ENCODE measurements at regions not wholly inside any gene's neighbourhood (a gene's known extent, or its start where the extent isn't known, plus 50 kb on each side); places are given as distances from the start of the nearest gene placed in this dataset.

- ChIA-PET CTCF (no interaction called here), POLR2A (no interaction called here)
- WGBS (ENCODE audit: insufficient coverage): 45% methylated on average over 6 of the region's 6 CpGs
Observed at GRCh38 chr16:86252596-86252995, 257.7 kb upstream of the FOXF1 start.

GRCh38 chr16:86255966-86256365 lies 254.4 kb upstream of the FOXF1 start:
- no peaks in the 10 kb centered on the region for H3K36me3 ChIP-seq (ENCODE audit: control insufficient read depth in 4 of 4, insufficient read depth in 4 of 4, low read length in 3 of 4)
- no peaks in the 10 kb centered on the region for H3K4me1 ChIP-seq (ENCODE audit: control extremely low read depth in 1 of 4, control insufficient read depth in 4 of 4, insufficient read depth in 4 of 4, low read length in 3 of 4)
- no peak for DNase-seq
- peaks cover 0 to 20% (median 0%) of the 10 kb centered on the region in 5 experiments for H3K27me3 ChIP-seq (replicated peaks in 2 of 5; ENCODE audit: control insufficient read depth in 4 of 5, insufficient read depth in 5 of 5, low read length in 4 of 5)
- no peak overlapping the region for H3K27ac ChIP-seq (ENCODE audit: insufficient read depth in 1 of 2, low read depth in 1 of 2, low read length in 2 of 2, poor library complexity in 1 of 2, severe bottlenecking in 2 of 2)
- no peak overlapping the region for H3K4me3 ChIP-seq (ENCODE audit: control insufficient read depth in 1 of 7, extremely low read depth in 1 of 7, insufficient read depth in 4 of 7, low read depth in 2 of 7, low read length in 6 of 7)
- peaks cover 0 to 9% (median 2%) of the 10 kb centered on the region in 5 experiments for H3K9me3 ChIP-seq (ENCODE audit: control extremely low read depth in 1 of 5, control insufficient read depth in 4 of 5, insufficient read depth in 2 of 5, low read depth in 1 of 5, low read length in 4 of 5)
- ChIA-PET CTCF (interaction anchor here (1.6 kb wide), 1 partner anchor 10 kb away, joined by 3 read pairs; no protein-coding TSS in a partner anchor), POLR2A (no interaction called here)

More at GRCh38 chr16:86252596-86252995, 257.7 kb upstream of the FOXF1 start:
- Histone ChIP-seq H3K36me3 (ENCODE audit: control insufficient read depth in 4 of 4, insufficient read depth in 4 of 4, low read length in 3 of 4) (no peaks in the 10 kb centered on the region), H3K27me3 (replicated peaks in 2 of 5; ENCODE audit: control insufficient read depth in 4 of 5, insufficient read depth in 5 of 5, low read length in 4 of 5) (peaks cover 0 to 25% (median 0%) of the 10 kb centered on the region in 5 experiments), H3K27ac (ENCODE audit: insufficient read depth in 1 of 2, low read depth in 1 of 2, low read length in 2 of 2, poor library complexity in 1 of 2, severe bottlenecking in 2 of 2) (no peak overlapping the region), H3K4me3 (ENCODE audit: control insufficient read depth in 1 of 7, extremely low read depth in 1 of 7, insufficient read depth in 4 of 7, low read depth in 2 of 7, low read length in 6 of 7) (no peak overlapping the region), H3K9me3 (ENCODE audit: control extremely low read depth in 1 of 5, control insufficient read depth in 4 of 5, insufficient read depth in 2 of 5, low read depth in 1 of 5, low read length in 4 of 5) (peaks cover 0 to 9% (median 0%) of the 10 kb centered on the region in 5 experiments), H3K4me1 (ENCODE audit: control extremely low read depth in 1 of 4, control insufficient read depth in 4 of 4, insufficient read depth in 4 of 4, low read length in 3 of 4) (no peaks in the 10 kb centered on the region)
- DNase-seq: peak; percentile 4 to 9 (median 6)

GRCh38 chr16:86256995-86257394 lies 253.3 kb upstream of the FOXF1 start:
- H3K4me3 ChIP-seq (ENCODE audit: control insufficient read depth in 1 of 7, extremely low read depth in 1 of 7, insufficient read depth in 4 of 7, low read depth in 2 of 7, low read length in 6 of 7): no peak overlapping the region
- ChIA-PET POLR2A (no interaction called here), CTCF (interaction anchor here (1.6 kb wide), 1 partner anchor 11 kb away, joined by 3 read pairs; no protein-coding TSS in a partner anchor)
- H3K9me3 ChIP-seq (ENCODE audit: control extremely low read depth in 1 of 5, control insufficient read depth in 4 of 5, insufficient read depth in 2 of 5, low read depth in 1 of 5, low read length in 4 of 5): peaks cover 0 to 14% (median 2%) of the 10 kb centered on the region in 5 experiments
- H3K27me3 ChIP-seq (replicated peaks in 2 of 5; ENCODE audit: control insufficient read depth in 4 of 5, insufficient read depth in 5 of 5, low read length in 4 of 5): peaks cover 0 to 20% (median 0%) of the 10 kb centered on the region in 5 experiments
- H3K27ac ChIP-seq (ENCODE audit: insufficient read depth in 1 of 2, low read depth in 1 of 2, low read length in 2 of 2, poor library complexity in 1 of 2, severe bottlenecking in 2 of 2): no peak overlapping the region
- WGBS (ENCODE audit: insufficient coverage): 100% methylated on average over 2 of the region's 3 CpGs
- no peaks in the 10 kb centered on the region for H3K36me3 ChIP-seq (ENCODE audit: control insufficient read depth in 4 of 4, insufficient read depth in 4 of 4, low read length in 3 of 4)
- DNase-seq: no peak
- H3K4me1 ChIP-seq (ENCODE audit: control extremely low read depth in 1 of 4, control insufficient read depth in 4 of 4, insufficient read depth in 4 of 4, low read length in 3 of 4): no peaks in the 10 kb centered on the region

- CTCF ChIA-PET: interaction anchor here (1.6 kb wide), 1 partner anchor 11 kb away, joined by 3 read pairs; no protein-coding TSS in a partner anchor
- 92% methylated on average over 4 of the region's 5 CpGs for WGBS (ENCODE audit: insufficient coverage)
- H3K4me3 ChIP-seq (ENCODE audit: control insufficient read depth in 1 of 7, extremely low read depth in 1 of 7, insufficient read depth in 4 of 7, low read depth in 2 of 7, low read length in 6 of 7): no peak overlapping the region
- H3K9me3 ChIP-seq (ENCODE audit: control extremely low read depth in 1 of 5, control insufficient read depth in 4 of 5, insufficient read depth in 2 of 5, low read depth in 1 of 5, low read length in 4 of 5): peaks cover 0 to 14% (median 2%) of the 10 kb centered on the region in 5 experiments
- DNase-seq: no peak
- H3K4me1 ChIP-seq (ENCODE audit: control extremely low read depth in 1 of 4, control insufficient read depth in 4 of 4, insufficient read depth in 4 of 4, low read length in 3 of 4): no peaks in the 10 kb centered on the region
- peaks cover 0 to 20% (median 0%) of the 10 kb centered on the region in 5 experiments for H3K27me3 ChIP-seq (replicated peaks in 2 of 5; ENCODE audit: control insufficient read depth in 4 of 5, insufficient read depth in 5 of 5, low read length in 4 of 5)
- H3K27ac ChIP-seq (ENCODE audit: insufficient read depth in 1 of 2, low read depth in 1 of 2, low read length in 2 of 2, poor library complexity in 1 of 2, severe bottlenecking in 2 of 2): no peak overlapping the region
- H3K36me3 ChIP-seq (ENCODE audit: control insufficient read depth in 4 of 4, insufficient read depth in 4 of 4, low read length in 3 of 4): no peaks in the 10 kb centered on the region
- POLR2A ChIA-PET: no interaction called here
Observed at GRCh38 chr16:86257546-86257945, 252.8 kb upstream of the FOXF1 start.

GRCh38 chr16:86258713-86259112 lies 251.6 kb upstream of the FOXF1 start:
- Histone ChIP-seq H3K27ac (ENCODE audit: insufficient read depth in 1 of 2, low read depth in 1 of 2, low read length in 2 of 2, poor library complexity in 1 of 2, severe bottlenecking in 2 of 2) (no peak overlapping the region), H3K36me3 (ENCODE audit: control insufficient read depth in 4 of 4, insufficient read depth in 4 of 4, low read length in 3 of 4) (no peaks in the 10 kb centered on the region), H3K4me1 (ENCODE audit: control extremely low read depth in 1 of 4, control insufficient read depth in 4 of 4, insufficient read depth in 4 of 4, low read length in 3 of 4) (no peaks in the 10 kb centered on the region), H3K9me3 (ENCODE audit: control extremely low read depth in 1 of 5, control insufficient read depth in 4 of 5, insufficient read depth in 2 of 5, low read depth in 1 of 5, low read length in 4 of 5) (peaks cover 0 to 14% (median 2%) of the 10 kb centered on the region in 5 experiments), H3K4me3 (ENCODE audit: control insufficient read depth in 1 of 7, extremely low read depth in 1 of 7, insufficient read depth in 4 of 7, low read depth in 2 of 7, low read length in 6 of 7) (no peak overlapping the region), H3K27me3 (replicated peaks in 2 of 5; ENCODE audit: control insufficient read depth in 4 of 5, insufficient read depth in 5 of 5, low read length in 4 of 5) (peaks cover 0 to 20% (median 0%) of the 10 kb centered on the region in 5 experiments)
- POLR2A ChIA-PET: no interaction called here
- CTCF ChIA-PET: no interaction called here
- DNase-seq: no peak
- 88% methylated on average over 1 of the region's 3 CpGs for WGBS (ENCODE audit: insufficient coverage)

- peaks cover 0 to 14% (median 2%) of the 10 kb centered on the region in 5 experiments for H3K9me3 ChIP-seq (ENCODE audit: control extremely low read depth in 1 of 5, control insufficient read depth in 4 of 5, insufficient read depth in 2 of 5, low read depth in 1 of 5, low read length in 4 of 5)
- no peak for DNase-seq
- no peak overlapping the region for H3K27ac ChIP-seq (ENCODE audit: insufficient read depth in 1 of 2, low read depth in 1 of 2, low read length in 2 of 2, poor library complexity in 1 of 2, severe bottlenecking in 2 of 2)
- peaks cover 0 to 20% (median 0%) of the 10 kb centered on the region in 5 experiments for H3K27me3 ChIP-seq (replicated peaks in 2 of 5; ENCODE audit: control insufficient read depth in 4 of 5, insufficient read depth in 5 of 5, low read length in 4 of 5)
- H3K36me3 ChIP-seq (ENCODE audit: control insufficient read depth in 4 of 4, insufficient read depth in 4 of 4, low read length in 3 of 4): no peaks in the 10 kb centered on the region
- no peaks in the 10 kb centered on the region for H3K4me1 ChIP-seq (ENCODE audit: control extremely low read depth in 1 of 4, control insufficient read depth in 4 of 4, insufficient read depth in 4 of 4, low read length in 3 of 4)
- ChIA-PET CTCF (no interaction called here), POLR2A (no interaction called here)
- WGBS (ENCODE audit: insufficient coverage): 54% methylated on average over 4 of the region's 4 CpGs
- H3K4me3 ChIP-seq (ENCODE audit: control insufficient read depth in 1 of 7, extremely low read depth in 1 of 7, insufficient read depth in 4 of 7, low read depth in 2 of 7, low read length in 6 of 7): no peak overlapping the region
Observed at GRCh38 chr16:86259499-86259898, 250.8 kb upstream of the FOXF1 start.

- Histone ChIP-seq H3K27ac (ENCODE audit: insufficient read depth in 1 of 2, low read depth in 1 of 2, low read length in 2 of 2, poor library complexity in 1 of 2, severe bottlenecking in 2 of 2) (no peak overlapping the region), H3K9me3 (ENCODE audit: control extremely low read depth in 1 of 5, control insufficient read depth in 4 of 5, insufficient read depth in 2 of 5, low read depth in 1 of 5, low read length in 4 of 5) (peaks cover 0 to 10% (median under 1%) of the 10 kb centered on the region in 5 experiments), H3K27me3 (replicated peaks in 2 of 5; ENCODE audit: control insufficient read depth in 4 of 5, insufficient read depth in 5 of 5, low read length in 4 of 5) (peaks cover 0 to 16% (median 0%) of the 10 kb centered on the region in 5 experiments), H3K4me3 (ENCODE audit: control insufficient read depth in 1 of 7, extremely low read depth in 1 of 7, insufficient read depth in 4 of 7, low read depth in 2 of 7, low read length in 6 of 7) (no peak overlapping the region), H3K36me3 (ENCODE audit: control insufficient read depth in 4 of 4, insufficient read depth in 4 of 4, low read length in 3 of 4) (no peaks in the 10 kb centered on the region), H3K4me1 (ENCODE audit: control extremely low read depth in 1 of 4, control insufficient read depth in 4 of 4, insufficient read depth in 4 of 4, low read length in 3 of 4) (no peaks in the 10 kb centered on the region)
- POLR2A ChIA-PET: no interaction called here
- no peak for DNase-seq
- CTCF ChIA-PET: no interaction called here
- 100% methylated on average over 2 of the region's 2 CpGs for WGBS (ENCODE audit: insufficient coverage)
Observed at GRCh38 chr16:86261379-86261778, 248.9 kb upstream of the FOXF1 start.
